Calu3 (cell line): ENCODE measurements at regions not wholly inside any gene's neighbourhood (a gene's known extent, or its start where the extent isn't known, plus 50 kb on each side); places are given as distances from the start of the nearest gene placed in this dataset.

Source experiments
- BruUV-seq: library from RNA; stranded (reverse); fragments of 400-500 nt; replicated peaks from 2 replicates; lab custom pipeline; 2021; lab: Mats Ljungman, UMichigan
- CTCF ChIA-PET: fragments of 300-600 bp; sonication (Branson Sonifier 250); formaldehyde crosslinking; loops from one replicate; lab custom pipeline; 2022; ENCODE audit warnings: antibody characterized with exemption; lab: Charles Lee
- DNase-seq: peaks from one replicate; pipeline ENCODE4 v3.0.0; 2022
- H3K27ac Mint-ChIP-seq: one replicate; pipeline ENCODE4 v1.8.0; 2022; ENCODE audit warnings: mixed read lengths; ENCODE audit not compliant: unreplicated experiment
- H3K27me3 Mint-ChIP-seq: one replicate; pipeline ENCODE4 v1.8.0; 2022; ENCODE audit warnings: mixed read lengths; ENCODE audit not compliant: unreplicated experiment
- H3K36me3 Mint-ChIP-seq: one replicate; pipeline ENCODE4 v1.8.0; 2022; ENCODE audit warnings: mild to moderate bottlenecking, moderate library complexity, mixed read lengths; ENCODE audit not compliant: insufficient read depth, unreplicated experiment
- H3K4me1 Mint-ChIP-seq: one replicate; pipeline ENCODE4 v1.8.0; 2022; ENCODE audit warnings: mild to moderate bottlenecking, low read depth, mixed read lengths; ENCODE audit not compliant: unreplicated experiment
- H3K4me3 Mint-ChIP-seq: one replicate; pipeline ENCODE4 v1.8.0; 2022; ENCODE audit warnings: mild to moderate bottlenecking, low read depth, moderate library complexity, mixed read lengths; ENCODE audit not compliant: unreplicated experiment
- H3K9me3 Mint-ChIP-seq: one replicate; pipeline ENCODE4 v1.8.0; 2022; ENCODE audit warnings: low read depth, mixed read lengths; ENCODE audit not compliant: unreplicated experiment
- intact Hi-C: fragments of 100-400 bp; cut with micrococcal nuclease; formaldehyde crosslinking; loops from one replicate; pipeline ENCODE4 v1.10.0; 2022; ENCODE audit not compliant: unreplicated experiment
- TF ChIP-seq, protein P1 (sequence below): fragments of 200-600 bp; IDR thresholded peaks from one replicate; pipeline ENCODE4 v1.8.0; 2022; ENCODE audit warnings: antibody characterized with exemption; ENCODE audit not compliant: unreplicated experiment

DNA sequence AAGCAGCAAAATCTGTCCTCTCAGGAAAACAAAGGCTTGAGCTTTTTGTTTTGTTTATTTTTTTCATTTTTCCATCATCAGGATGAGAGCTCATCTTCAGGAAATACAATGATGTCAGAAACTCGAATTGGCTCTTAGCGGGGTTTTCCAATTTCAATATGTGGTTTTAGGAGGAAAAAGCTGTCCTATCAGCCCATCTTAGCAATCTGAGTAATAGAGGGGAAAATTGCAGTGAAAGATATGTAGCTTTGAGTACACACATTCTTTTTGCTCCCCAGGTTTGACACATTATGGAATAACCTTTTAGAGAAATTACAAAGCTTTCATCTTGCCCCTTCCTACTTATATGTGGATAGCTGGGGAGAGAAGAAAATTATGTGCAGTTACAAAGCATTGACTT, 113.6 kb upstream of the MYO3A start:
- CTCF ChIA-PET: interaction anchor here (0.5 kb wide), 1 partner anchor 81 kb away, joined by 3 read pairs; no protein-coding TSS in a partner anchor
- DNase-seq: no peak
- no peaks in the 10 kb centered on the region for H3K4me1 Mint-ChIP-seq
- no peak overlapping the region for H3K27ac Mint-ChIP-seq
- no peaks in the 10 kb centered on the region for H3K9me3 Mint-ChIP-seq
- no peaks in the 10 kb centered on the region for H3K27me3 Mint-ChIP-seq
- no TSS peak for BruUV-seq
- intact Hi-C loops: no loop called here
- no peak overlapping the region for H3K4me3 Mint-ChIP-seq
- TF ChIP-seq, protein P1, sequence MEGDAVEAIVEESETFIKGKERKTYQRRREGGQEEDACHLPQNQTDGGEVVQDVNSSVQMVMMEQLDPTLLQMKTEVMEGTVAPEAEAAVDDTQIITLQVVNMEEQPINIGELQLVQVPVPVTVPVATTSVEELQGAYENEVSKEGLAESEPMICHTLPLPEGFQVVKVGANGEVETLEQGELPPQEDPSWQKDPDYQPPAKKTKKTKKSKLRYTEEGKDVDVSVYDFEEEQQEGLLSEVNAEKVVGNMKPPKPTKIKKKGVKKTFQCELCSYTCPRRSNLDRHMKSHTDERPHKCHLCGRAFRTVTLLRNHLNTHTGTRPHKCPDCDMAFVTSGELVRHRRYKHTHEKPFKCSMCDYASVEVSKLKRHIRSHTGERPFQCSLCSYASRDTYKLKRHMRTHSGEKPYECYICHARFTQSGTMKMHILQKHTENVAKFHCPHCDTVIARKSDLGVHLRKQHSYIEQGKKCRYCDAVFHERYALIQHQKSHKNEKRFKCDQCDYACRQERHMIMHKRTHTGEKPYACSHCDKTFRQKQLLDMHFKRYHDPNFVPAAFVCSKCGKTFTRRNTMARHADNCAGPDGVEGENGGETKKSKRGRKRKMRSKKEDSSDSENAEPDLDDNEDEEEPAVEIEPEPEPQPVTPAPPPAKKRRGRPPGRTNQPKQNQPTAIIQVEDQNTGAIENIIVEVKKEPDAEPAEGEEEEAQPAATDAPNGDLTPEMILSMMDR: no peak
- H3K36me3 Mint-ChIP-seq: no peaks in the 10 kb centered on the region

DNA sequence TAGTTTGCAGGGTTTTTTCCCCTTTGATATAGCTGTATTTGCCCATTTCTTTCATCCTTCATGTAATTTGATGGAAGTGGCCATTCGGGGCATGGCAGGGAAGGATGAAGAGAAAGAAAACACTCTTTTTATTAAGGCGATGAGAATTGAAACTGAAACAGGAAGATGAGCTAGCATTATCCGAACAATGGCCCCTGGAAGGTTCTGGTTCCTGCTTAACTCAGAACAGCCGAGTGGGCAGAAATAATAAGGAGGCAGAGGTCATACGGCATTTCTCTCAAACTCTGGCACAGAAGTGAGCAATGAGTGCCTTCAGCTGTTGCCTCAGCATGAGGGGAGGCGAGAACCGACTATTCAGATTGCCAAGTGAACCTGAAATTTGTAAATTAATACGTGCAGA, 113.2 kb upstream of the MYO3A start:
- Mint-ChIP-seq H3K4me1 (no peaks in the 10 kb centered on the region), H3K27ac (no peak overlapping the region), H3K4me3 (no peak overlapping the region), H3K36me3 (no peaks in the 10 kb centered on the region), H3K27me3 (no peaks in the 10 kb centered on the region), H3K9me3 (no peaks in the 10 kb centered on the region)
- DNase-seq: no peak
- intact Hi-C loops: no loop called here
- BruUV-seq: no TSS peak
- TF ChIP-seq, protein P1: no peak
- CTCF ChIA-PET: no interaction called here

DNA sequence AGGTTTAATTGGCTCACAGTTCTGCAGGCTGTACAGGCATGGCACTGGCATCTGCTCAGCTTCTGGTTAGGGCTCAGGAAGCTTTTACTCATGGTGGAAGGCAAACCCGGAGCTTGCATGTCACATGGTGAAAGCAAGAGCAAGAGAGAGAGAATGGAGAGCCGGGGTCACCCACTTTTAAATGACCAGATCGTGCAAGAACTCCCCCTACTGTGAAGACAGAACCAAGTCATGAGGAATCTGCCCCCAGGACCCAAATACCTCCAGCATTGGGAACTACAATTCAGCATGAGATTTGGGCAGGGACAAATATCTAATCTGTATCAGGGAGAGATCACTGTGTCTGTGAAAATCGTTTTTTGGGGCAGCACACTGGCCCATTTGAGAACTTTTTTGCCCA, 110.0 kb upstream of the MYO3A start:
- Mint-ChIP-seq H3K27ac (no peak overlapping the region), H3K27me3 (no peaks in the 10 kb centered on the region), H3K9me3 (no peaks in the 10 kb centered on the region), H3K4me3 (no peak overlapping the region), H3K4me1 (no peaks in the 10 kb centered on the region), H3K36me3 (no peaks in the 10 kb centered on the region)
- no TSS peak for BruUV-seq
- CTCF ChIA-PET: no interaction called here
- intact Hi-C loops: no loop called here
- no peak for DNase-seq
- TF ChIP-seq, protein P1: no peak

DNA sequence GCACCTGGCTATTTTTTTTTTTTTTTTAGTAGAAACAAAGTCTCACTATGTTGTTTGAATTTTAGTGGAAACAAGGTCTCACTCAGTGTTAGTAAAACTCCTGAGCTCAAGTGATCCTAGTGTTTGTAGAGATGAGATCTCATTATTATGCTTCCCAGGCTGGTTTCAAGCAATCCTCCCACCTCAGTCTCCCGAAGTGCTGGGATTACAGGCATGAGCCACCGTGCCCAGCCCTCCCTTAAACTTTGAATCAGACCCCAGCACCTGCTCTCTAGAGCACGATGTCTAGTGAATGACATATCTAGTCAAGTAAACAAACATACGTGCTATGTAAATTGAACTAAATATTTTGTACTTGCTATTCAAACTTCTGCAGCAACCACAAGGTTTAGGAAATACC, 105.6 kb upstream of the MYO3A start:
- H3K27ac Mint-ChIP-seq: no peak overlapping the region

More for the DNA sequence above, 105.6 kb upstream of the MYO3A start:
- H3K27me3 Mint-ChIP-seq: no peaks in the 10 kb centered on the region
- DNase-seq: no peak
- H3K9me3 Mint-ChIP-seq: no peaks in the 10 kb centered on the region
- TF ChIP-seq, protein P1: no peak
- intact Hi-C loops: no loop called here
- BruUV-seq: no TSS peak
- no peaks in the 10 kb centered on the region for H3K4me1 Mint-ChIP-seq
- H3K4me3 Mint-ChIP-seq: no peak overlapping the region
- CTCF ChIA-PET: no interaction called here
- no peaks in the 10 kb centered on the region for H3K36me3 Mint-ChIP-seq
